K562 (cell line): ENCODE measurements at regions not wholly inside any gene's neighbourhood (a gene's known extent, or its start where the extent isn't known, plus 50 kb on each side); places are given as distances from the start of the nearest gene placed in this dataset.

Experiments
- ATAC-seq: fragments of 200-7000 bp; cut with Tn5 transposase; 3 replicates; pipeline ENCODE4 v1.9.1; 2020; ENCODE audit warnings: moderate library complexity
- BruUV-seq: library from RNA; stranded (reverse); fragments of 400-500 nt; replicated peaks from 2 replicates; lab custom pipeline; 2021; lab: Mats Ljungman, UMichigan
- CTCF ChIA-PET: fragments of 300-600 bp; formaldehyde crosslinking; extraction: SDS; loops from one replicate; lab custom pipeline; 2021; ENCODE audit warnings: low intra/inter-chr PET ratio; lab: Yijun Ruan, JAX
- POLR2A ChIA-PET: fragments of 300-600, 350-650 bp; sonication (Branson Sonifier 250); formaldehyde crosslinking; extraction: SDS; loops from one replicate; lab custom pipeline; 2021; ENCODE audit warnings: antibody characterized with exemption, inconsistent platforms; lab: Yijun Ruan, JAX
- DNase-seq, 4 experiments: peaks; one replicate each; pipeline versions ENCODE4 v3.0.0 to v3.0.0-alpha.2; 2011 to 2018; ENCODE audit warnings: low spot score in 3 of 4, mixed read lengths in 3 of 4; ENCODE audit errors: extremely low read depth in 1 of 4
- FAIRE-seq: peaks from 2 replicates; lab custom pipeline; 2011; peaks lifted over from hg19 to GRCh38; lab: Jason Lieb, UNC
- H2AFZ ChIP-seq: 2 replicates; pipeline ENCODE4 v1.6.0; 2011; ENCODE audit warnings: low read depth, low read length, control low read depth, inconsistent platforms
- H3K27ac ChIP-seq: fragments of 200-600 bp; 3 replicates; pipeline ENCODE4 v1.8.0; 2011; ENCODE audit warnings: low read depth, mild to moderate bottlenecking, control low read depth, inconsistent platforms, low read length, moderate library complexity, mixed read lengths; ENCODE audit errors: extremely low read depth
- H3K27me3 ChIP-seq, 2 experiments: fragments of 300-600 bp in 1 of 2; 2 replicates in 1 of 2; 3 replicates in 1 of 2; pipeline versions ENCODE4 v1.6.0 to v1.8.0; 2011; ENCODE audit warnings: inconsistent platforms in 2 of 2, low read length in 2 of 2, mild to moderate bottlenecking in 1 of 2, mixed read lengths in 1 of 2, moderate library complexity in 1 of 2; ENCODE audit not compliant: control insufficient read depth in 2 of 2, insufficient read depth in 2 of 2
- H3K36me3 ChIP-seq: fragments of 300-600 bp; 3 replicates; pipeline ENCODE4 v1.8.0; 2011; ENCODE audit warnings: mild to moderate bottlenecking, low read length, inconsistent platforms; ENCODE audit not compliant: control insufficient read depth, insufficient read depth
- H3K4me1 ChIP-seq, 2 experiments: fragments of 200-600 bp in 1 of 2; replicated peaks in 1 of 2; 2 replicates in 1 of 2; 3 replicates in 1 of 2; pipeline versions ENCODE4 v1.5.1 to v1.8.0; 2011; ENCODE audit warnings: inconsistent platforms in 2 of 2, low read length in 2 of 2, mild to moderate bottlenecking in 1 of 2, mixed read lengths in 1 of 2, moderate library complexity in 1 of 2; ENCODE audit not compliant: control insufficient read depth in 2 of 2, insufficient read depth in 2 of 2
- H3K4me2 ChIP-seq: 2 replicates; pipeline ENCODE4 v1.6.1; 2011; ENCODE audit warnings: low read length, control low read depth, inconsistent platforms, mixed read lengths; ENCODE audit not compliant: insufficient read depth
- H3K4me3 ChIP-seq: fragments of 200-600 bp; sonication (generic), shearing (Covaris generic); 2 replicates; pipeline ENCODE4 v1.5.1; 2016; ENCODE audit warnings: control low read depth, inconsistent platforms
- H3K79me2 ChIP-seq: fragments of 200-600 bp; 3 replicates; pipeline ENCODE4 v1.8.0; 2011; ENCODE audit warnings: low read length, inconsistent platforms; ENCODE audit not compliant: control insufficient read depth, insufficient read depth
- H3K9ac ChIP-seq, 2 experiments: 2 replicates each; pipeline versions ENCODE4 v1.6.0 to v1.6.1; 2011; ENCODE audit warnings: low read depth in 2 of 2, low read length in 2 of 2, control low read depth in 1 of 2, inconsistent platforms in 1 of 2, mild to moderate bottlenecking in 1 of 2, mixed read lengths in 1 of 2; ENCODE audit not compliant: insufficient read depth in 1 of 2
- H3K9me1 ChIP-seq: one replicate; pipeline ENCODE4 v1.6.0; 2011; ENCODE audit warnings: inconsistent platforms, mild to moderate bottlenecking, low read length, moderate library complexity; ENCODE audit not compliant: control insufficient read depth, insufficient read depth
- H3K9me3 ChIP-seq: replicated peaks from 2 replicates; pipeline ENCODE4 v1.5.1; 2011; ENCODE audit warnings: low read depth, low read length, inconsistent platforms; ENCODE audit not compliant: control insufficient read depth, insufficient read depth
- H4K20me1 ChIP-seq: replicated peaks from 2 replicates; pipeline ENCODE4 v1.6.1; 2011; ENCODE audit warnings: low read length, inconsistent platforms, mixed read lengths; ENCODE audit not compliant: control insufficient read depth, insufficient read depth
- CCAR2 ChIP-seq: fragments of 200-400 bp; formaldehyde crosslinking; IDR thresholded peaks from 2 replicates; pipeline ENCODE4 v1.6.1; 2017; ENCODE audit warnings: mild to moderate bottlenecking, low read depth, low read length
- COPS2 ChIP-seq: fragments of 450-650 bp; conservative IDR thresholded peaks from 2 replicates; pipeline ENCODE4 v1.6.1; 2016; ENCODE audit warnings: mild to moderate bottlenecking, moderate library complexity
- EZH2 ChIP-seq: IDR thresholded peaks from 2 replicates; pipeline ENCODE4 v1.6.1; 2012; ENCODE audit warnings: low read depth, mild to moderate bottlenecking, inconsistent platforms, low read length, borderline replicate concordance
- FOSL1 ChIP-seq: fragments of 200-800 bp; sonication (Bioruptor generic); conservative IDR thresholded peaks from 2 replicates; pipeline ENCODE4 v1.6.1; 2016; ENCODE audit warnings: missing genetic modification characterization, missing compliant biosample characterization
- MEIS2 ChIP-seq: fragments of 450-650 bp; IDR thresholded peaks from 2 replicates; pipeline ENCODE4 v1.6.1; 2014; ENCODE audit warnings: mild to moderate bottlenecking; ENCODE audit not compliant: partially characterized antibody
- NR2C2 ChIP-seq, 2 experiments: fragments of 200-800 bp in 1 of 2; sonication (Bioruptor generic) in 1 of 2; sonication (generic) in 1 of 2; formaldehyde crosslinking in 1 of 2; IDR thresholded peaks; 2 replicates each; pipeline versions ENCODE4 v1.6.1 to v1.8.0; 2016 to 2022; ENCODE audit warnings: mild to moderate bottlenecking in 1 of 2, missing compliant biosample characterization in 1 of 2, missing genetic modification characterization in 1 of 2, missing genetic modification reagents in 1 of 2
- SIRT6 ChIP-seq: IDR thresholded peaks from one replicate; pipeline ENCODE4 v1.6.1; 2012; ENCODE audit warnings: low read depth, mild to moderate bottlenecking, control low read depth, inconsistent platforms, low read length, moderate library complexity
- ZNF217 ChIP-seq: sonication (generic); formaldehyde crosslinking; IDR thresholded peaks from 2 replicates; pipeline ENCODE4 v1.8.0; 2022; ENCODE audit warnings: mild to moderate bottlenecking, missing genetic modification reagents
- WGBS: fragments of 100-300 bp; shearing (Covaris generic); methylation state at CpG from one replicate; pipeline ENCODE4 v1.1.6; 2016; ENCODE audit warnings: low coverage, mixed read lengths; ENCODE audit not compliant: insufficient coverage; ENCODE audit errors: missing lambda C conversion rate; 5-methylcytosine and 5-hydroxymethylcytosine counted together
- in situ Hi-C: fragments of 300-500 bp; cut with MboI; formaldehyde crosslinking; loops from 4 replicates; pipeline ENCODE4 v1.15.0; 2018; ENCODE audit warnings: inconsistent platforms, mixed read lengths
- intact Hi-C: fragments of 100-400 bp; cut with micrococcal nuclease; formaldehyde crosslinking; loops from 2 replicates; pipeline ENCODE4 v1.14.2; 2022
- TF ChIP-seq, protein P1 (sequence below), 2 experiments: fragments of 450-650 bp in 1 of 2; sonication (generic) in 1 of 2; formaldehyde crosslinking in 1 of 2; IDR thresholded peaks in 1 of 2; conservative IDR thresholded peaks in 1 of 2; 2 replicates each; pipeline versions ENCODE4 v1.6.1 to v1.8.1; 2016 to 2023; ENCODE audit warnings: mild to moderate bottlenecking in 2 of 2, moderate library complexity in 2 of 2, inconsistent platforms in 1 of 2, missing genetic modification reagents in 1 of 2

- H3K27me3 ChIP-seq, result no peaks in the 10 kb centered on the region
- no peaks in the 10 kb centered on the region for H4K20me1 ChIP-seq
- ChIA-PET CTCF (no interaction called here), POLR2A (no interaction called here)
- no TSS peak for BruUV-seq
- no peak for DNase-seq
- FAIRE-seq, result no peak
- H3K27ac ChIP-seq, result no peak overlapping the region
- no peak overlapping the region for H3K9ac ChIP-seq
- H3K4me2 ChIP-seq, result no peak overlapping the region
- no peaks in the 10 kb centered on the region for H3K9me1 ChIP-seq
- no peak overlapping the region for H2AFZ ChIP-seq
- peaks cover 0 to 21% of the 10 kb centered on the region in 2 experiments; a peak in 4 of 5 replicates for H3K4me1 ChIP-seq
- H3K4me3 ChIP-seq, result no peak overlapping the region
- TF ChIP-seq COPS2 (no peak), NR2C2 (CRISPR knock-in tag; IDR thresholded peaks at IDR 0.05) (no peak), NR2C2 (tag; IDR thresholded peaks at IDR 0.05) (0 out of 2 replicates have a peak, but pooled peaks have one; percentile 5), SIRT6 (no peak), ZNF217 (no peak), EZH2 (no peak), FOSL1 (tag) (peak; percentile 52; the same call in 1 of the 2 replicates), MEIS2 (peak; percentile 37), CCAR2 (no peak)
- TF ChIP-seq, protein P1, sequence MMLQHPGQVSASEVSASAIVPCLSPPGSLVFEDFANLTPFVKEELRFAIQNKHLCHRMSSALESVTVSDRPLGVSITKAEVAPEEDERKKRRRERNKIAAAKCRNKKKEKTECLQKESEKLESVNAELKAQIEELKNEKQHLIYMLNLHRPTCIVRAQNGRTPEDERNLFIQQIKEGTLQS (IDR thresholded peaks at IDR 0.05), result 0 out of 2 replicates have a peak, but pooled peaks have one; percentile 16
- TF ChIP-seq, protein P1 (CRISPR knock-in tag; conservative IDR thresholded peaks at IDR 0.05), result no peak
- 23% methylated on average over 3 of the region's 4 CpGs for WGBS
- intact Hi-C loops, result loop anchor here (5.0 kb wide), 1 partner anchor 180 kb away; no protein-coding TSS in a partner anchor
- no peaks in the 10 kb centered on the region for H3K36me3 ChIP-seq
- no peaks in the 10 kb centered on the region for H3K9me3 ChIP-seq
- in situ Hi-C loops, result no loop called here
- no peak for ATAC-seq
- no peaks in the 10 kb centered on the region for H3K79me2 ChIP-seq
Measured at GRCh38 chr13:44257796-44258195, 115.8 kb upstream of the SERP2 start.
